Endothelial cell of umbilical vein (primary cell): ENCODE measurements at regions not wholly inside any gene's neighbourhood (a gene's known extent, or its start where the extent isn't known, plus 50 kb on each side); places are given as distances from the start of the nearest gene placed in this dataset.
A peak's percentile ranks its signal among the peaks of the same experiment; 100 is the strongest.

Experiments
- BruUV-seq: library from RNA; stranded (reverse); fragments of 400-500 nt; replicated peaks from 2 replicates; lab custom pipeline; 2021; lab: Mats Ljungman, UMichigan
- CTCF ChIA-PET: fragments of 300-600, 350-600 bp; sonication (Branson Sonifier 250); formaldehyde crosslinking; loops from one replicate; lab custom pipeline; 2021; ENCODE audit warnings: antibody characterized with exemption, inconsistent platforms; lab: Charles Lee
- POLR2A ChIA-PET: fragments of 300-600, 350-600 bp; sonication (Branson Sonifier 250); formaldehyde crosslinking; loops from one replicate; lab custom pipeline; 2021; ENCODE audit warnings: antibody characterized with exemption, inconsistent platforms; lab: Charles Lee
- DNase-seq: peaks from one replicate; pipeline ENCODE4 v3.0.0-alpha.2; 2011; ENCODE audit warnings: low read depth, low spot score
- FAIRE-seq: peaks from 2 replicates; lab custom pipeline; 2011; peaks lifted over from hg19 to GRCh38; lab: Jason Lieb, UNC
- H2AFZ ChIP-seq: 2 replicates; pipeline ENCODE4 v1.6.0; 2012; ENCODE audit warnings: low read depth, low read length, control low read depth, inconsistent platforms
- H3K27ac ChIP-seq: 2 replicates; pipeline ENCODE4 v1.5.1; 2011; ENCODE audit warnings: low read depth, mild to moderate bottlenecking, control low read depth, low read length, moderate library complexity; ENCODE audit not compliant: insufficient read depth
- H3K27me3 ChIP-seq, 2 experiments: 2 replicates each; pipeline versions ENCODE4 v1.6.0 to v1.6.1; 2011; ENCODE audit warnings: low read length in 2 of 2, mixed read lengths in 1 of 2; ENCODE audit not compliant: control insufficient read depth in 2 of 2, insufficient read depth in 2 of 2
- H3K36me3 ChIP-seq, 2 experiments: 2 replicates in 1 of 2; 3 replicates in 1 of 2; pipeline ENCODE4 v1.5.1; 2011; ENCODE audit warnings: low read length in 2 of 2, mild to moderate bottlenecking in 1 of 2, moderate library complexity in 1 of 2; ENCODE audit not compliant: control insufficient read depth in 2 of 2, insufficient read depth in 2 of 2; ENCODE audit errors: extremely low read depth in 1 of 2
- H3K4me1 ChIP-seq: 3 replicates; pipeline ENCODE4 v1.5.1; 2011; ENCODE audit warnings: mild to moderate bottlenecking, low read length; ENCODE audit not compliant: control insufficient read depth, insufficient read depth; ENCODE audit errors: extremely low read depth
- H3K4me2 ChIP-seq: 2 replicates; pipeline ENCODE4 v1.6.1; 2011; ENCODE audit warnings: low read length, control low read depth, mixed read lengths; ENCODE audit not compliant: insufficient read depth
- H3K4me3 ChIP-seq, 3 experiments: fragments of 200-600 bp in 1 of 3; sonication (generic), shearing (Covaris generic) in 1 of 3; replicated peaks in 1 of 3; 2 replicates each; pipeline ENCODE4 v1.5.1; 2011 to 2016; ENCODE audit warnings: control low read depth in 3 of 3, low read length in 3 of 3, mild to moderate bottlenecking in 2 of 3, inconsistent platforms in 1 of 3, low read depth in 1 of 3, moderate library complexity in 1 of 3; ENCODE audit not compliant: insufficient read depth in 1 of 3
- H3K79me2 ChIP-seq: 2 replicates; pipeline ENCODE4 v1.6.0; 2012; ENCODE audit warnings: low read length, inconsistent platforms; ENCODE audit not compliant: control insufficient read depth, insufficient read depth
- H3K9ac ChIP-seq: replicated peaks from 2 replicates; pipeline ENCODE3; 2011; ENCODE audit warnings: low read length, control low read depth; ENCODE audit not compliant: insufficient read depth; ENCODE audit errors: extremely low read depth
- H3K9me1 ChIP-seq: replicated peaks from 3 replicates; pipeline ENCODE4 v1.6.0; 2011; ENCODE audit warnings: mild to moderate bottlenecking, low read length; ENCODE audit not compliant: control insufficient read depth, insufficient read depth; ENCODE audit errors: extremely low read depth
- H3K9me3 ChIP-seq: replicated peaks from 2 replicates; pipeline ENCODE4 v1.5.1; 2012; ENCODE audit warnings: low read length, inconsistent platforms; ENCODE audit not compliant: control insufficient read depth, insufficient read depth
- H4K20me1 ChIP-seq: replicated peaks from 2 replicates; pipeline ENCODE3; 2011; ENCODE audit warnings: mild to moderate bottlenecking, low read length; ENCODE audit not compliant: control insufficient read depth, insufficient read depth; ENCODE audit errors: extremely low read depth
- EZH2 ChIP-seq: IDR thresholded peaks from 2 replicates; pipeline ENCODE4 v1.6.1; 2012; ENCODE audit warnings: borderline replicate concordance, low read depth, mild to moderate bottlenecking, moderate library complexity, low read length, inconsistent platforms; ENCODE audit not compliant: severe bottlenecking
- FOS ChIP-seq: IDR thresholded peaks from 2 replicates; pipeline ENCODE4 v1.6.1; 2011; ENCODE audit warnings: mild to moderate bottlenecking, low read length, moderate library complexity, borderline replicate concordance; ENCODE audit not compliant: insufficient read depth
- GATA2 ChIP-seq: IDR thresholded peaks from 2 replicates; pipeline ENCODE4 v1.7.0; 2011; ENCODE audit warnings: low read depth, mild to moderate bottlenecking, moderate library complexity, mixed read lengths, low read length; ENCODE audit not compliant: insufficient read length, insufficient read depth
- JUN ChIP-seq: IDR thresholded peaks from 2 replicates; pipeline ENCODE4 v1.6.1; 2011; ENCODE audit warnings: borderline replicate concordance, low read depth; ENCODE audit not compliant: insufficient read length, insufficient read depth
- MYC ChIP-seq: IDR thresholded peaks from one replicate; pipeline ENCODE4 v1.6.1; 2011; ENCODE audit warnings: mild to moderate bottlenecking, low read depth, low read length
- POLR2A ChIP-seq: IDR thresholded peaks from 2 replicates; pipeline ENCODE4 v1.6.1; 2012; ENCODE audit warnings: low read depth, mild to moderate bottlenecking, control low read depth, low read length
- POLR2AphosphoS5 ChIP-seq: IDR thresholded peaks from 2 replicates; pipeline ENCODE4 v1.6.1; 2012; ENCODE audit warnings: low read depth, mild to moderate bottlenecking, control low read depth, low read length, moderate library complexity; ENCODE audit not compliant: insufficient read depth
- dilution Hi-C: fragments of 300-500 bp; cut with MboI; formaldehyde crosslinking; loops from one replicate; pipeline ENCODE4 v1.15.0; 2019; ENCODE audit warnings: low sequenced_read_pairs; ENCODE audit not compliant: extremely low pct_ligation_motif_present
- intact Hi-C: fragments of 100-400 bp; cut with micrococcal nuclease; formaldehyde crosslinking; loops from one replicate; pipeline ENCODE4 v1.10.0; 2022
- TF ChIP-seq, protein P1 (sequence below): IDR thresholded peaks from 2 replicates; pipeline ENCODE4 v1.6.1; 2011; ENCODE audit not compliant: insufficient read depth, insufficient read length
- TF ChIP-seq, protein P2 (sequence below), 2 donors: IDR thresholded peaks; 1 replicate in 1 of 2; 2 replicates in 1 of 2; pipeline ENCODE4 v1.5.1; 2011; ENCODE audit warnings: low read length in 2 of 2, mild to moderate bottlenecking in 2 of 2, moderate library complexity in 2 of 2, control low read depth in 1 of 2, inconsistent platforms in 1 of 2, low read depth in 1 of 2; ENCODE audit not compliant: insufficient read depth in 1 of 2; ENCODE audit errors: extremely low read depth in 1 of 2

GRCh38 chr1:201589186-201589585, 50.3 kb downstream of the NAV1 start:
- intact Hi-C loops = no loop called here
- TF ChIP-seq EZH2 (no peak), JUN (no peak), POLR2AphosphoS5 (no peak)
- TF ChIP-seq, protein P1, sequence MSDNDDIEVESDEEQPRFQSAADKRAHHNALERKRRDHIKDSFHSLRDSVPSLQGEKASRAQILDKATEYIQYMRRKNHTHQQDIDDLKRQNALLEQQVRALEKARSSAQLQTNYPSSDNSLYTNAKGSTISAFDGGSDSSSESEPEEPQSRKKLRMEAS = no peak
- POLR2A ChIA-PET = no interaction called here
- Histone ChIP-seq H3K9me3 (no peaks in the 10 kb centered on the region), H3K27me3 (no peaks in the 10 kb centered on the region), H3K27ac (no peak overlapping the region), H3K9me1 (no peaks in the 10 kb centered on the region), H3K36me3 (peaks cover 0 to 3% of the 10 kb centered on the region in 2 experiments), H3K79me2 (peaks cover 50% of the 10 kb centered on the region), H3K4me2 (no peak overlapping the region), H3K9ac (no peak overlapping the region), H3K4me3 (no peak overlapping the region), H3K4me1 (peaks cover 22% of the 10 kb centered on the region), H4K20me1 (peaks cover 3% of the 10 kb centered on the region), H2AFZ (no peak overlapping the region)
- FAIRE-seq (peak; percentile 15), DNase-seq (no peak)
- BruUV-seq = no TSS peak
- dilution Hi-C loops = no loop called here
- CTCF ChIA-PET = no interaction called here

GRCh38 chr1:201590474-201590873, 51.5 kb downstream of the NAV1 start:
- no TSS peak for BruUV-seq
- FAIRE-seq = no peak
- POLR2A ChIA-PET = no interaction called here
- DNase-seq = no peak
- Histone ChIP-seq H3K36me3 (peaks cover 0 to 3% of the 10 kb centered on the region in 2 experiments), H3K4me3 (no peak overlapping the region), H2AFZ (no peak overlapping the region), H3K9ac (no peak overlapping the region), H3K4me1 (peaks cover 22% of the 10 kb centered on the region), H3K9me3 (no peaks in the 10 kb centered on the region), H3K4me2 (no peak overlapping the region), H3K79me2 (peaks cover 52% of the 10 kb centered on the region), H3K9me1 (no peaks in the 10 kb centered on the region), H4K20me1 (no peaks in the 10 kb centered on the region), H3K27me3 (no peaks in the 10 kb centered on the region), H3K27ac (no peak overlapping the region)
- intact Hi-C loops (no loop called here), dilution Hi-C loops (no loop called here)
- no peak for TF ChIP-seq JUN
- no peak for TF ChIP-seq FOS
- no peak for TF ChIP-seq POLR2A
- no peak for TF ChIP-seq MYC
- no peak for TF ChIP-seq EZH2
- TF ChIP-seq, protein P2, sequence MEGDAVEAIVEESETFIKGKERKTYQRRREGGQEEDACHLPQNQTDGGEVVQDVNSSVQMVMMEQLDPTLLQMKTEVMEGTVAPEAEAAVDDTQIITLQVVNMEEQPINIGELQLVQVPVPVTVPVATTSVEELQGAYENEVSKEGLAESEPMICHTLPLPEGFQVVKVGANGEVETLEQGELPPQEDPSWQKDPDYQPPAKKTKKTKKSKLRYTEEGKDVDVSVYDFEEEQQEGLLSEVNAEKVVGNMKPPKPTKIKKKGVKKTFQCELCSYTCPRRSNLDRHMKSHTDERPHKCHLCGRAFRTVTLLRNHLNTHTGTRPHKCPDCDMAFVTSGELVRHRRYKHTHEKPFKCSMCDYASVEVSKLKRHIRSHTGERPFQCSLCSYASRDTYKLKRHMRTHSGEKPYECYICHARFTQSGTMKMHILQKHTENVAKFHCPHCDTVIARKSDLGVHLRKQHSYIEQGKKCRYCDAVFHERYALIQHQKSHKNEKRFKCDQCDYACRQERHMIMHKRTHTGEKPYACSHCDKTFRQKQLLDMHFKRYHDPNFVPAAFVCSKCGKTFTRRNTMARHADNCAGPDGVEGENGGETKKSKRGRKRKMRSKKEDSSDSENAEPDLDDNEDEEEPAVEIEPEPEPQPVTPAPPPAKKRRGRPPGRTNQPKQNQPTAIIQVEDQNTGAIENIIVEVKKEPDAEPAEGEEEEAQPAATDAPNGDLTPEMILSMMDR (IDR thresholded peaks at IDR 0.05; ENCODE audit: extremely low read depth in 1 of 2, insufficient read depth in 1 of 2, low read depth in 1 of 2, low read length in 2 of 2) = no peak
- no peak for TF ChIP-seq GATA2
- no peak for TF ChIP-seq POLR2AphosphoS5
- TF ChIP-seq, protein P1 = no peak
- CTCF ChIA-PET = no interaction called here
